HL-60 (cell line): ENCODE measurements at regions not wholly inside any gene's neighbourhood (a gene's known extent, or its start where the extent isn't known, plus 50 kb on each side); places are given as distances from the start of the nearest gene placed in this dataset.
A peak's percentile ranks its signal among the peaks of the same experiment; 100 is the strongest.

ENCODE experiments used
- DNase-seq, 2 experiments: peaks; one replicate each; pipeline ENCODE4 v3.0.0-alpha.2; 2010 to 2020; ENCODE audit warnings: low read depth in 1 of 2, low spot score in 1 of 2
- H3K27ac ChIP-seq: fragments of 250-450 bp; sonication (Bioruptor Pico); replicated peaks from 2 replicates; pipeline ENCODE4 v1.5.1; 2020; ENCODE audit warnings: mild to moderate bottlenecking, moderate library complexity
- H3K27me3 ChIP-seq: fragments of 250-450 bp; sonication (Bioruptor Pico); 2 replicates; pipeline ENCODE4 v1.5.1; 2021; ENCODE audit warnings: mild to moderate bottlenecking, moderate library complexity; ENCODE audit not compliant: insufficient read depth, poor library complexity, severe bottlenecking
- H3K4me3 ChIP-seq: replicated peaks from 2 replicates; pipeline ENCODE4 v1.5.1; 2011; ENCODE audit warnings: mild to moderate bottlenecking, control low read depth, low read length; ENCODE audit not compliant: insufficient read depth
- GABPA ChIP-seq: IDR thresholded peaks from 2 replicates; pipeline ENCODE4 v1.6.1; 2012; ENCODE audit warnings: low read depth
- POLR2AphosphoS5 ChIP-seq: IDR thresholded peaks from 2 replicates; pipeline ENCODE4 v1.6.1; 2012; ENCODE audit warnings: low read depth
- SPI1 ChIP-seq: IDR thresholded peaks from 2 replicates; pipeline ENCODE4 v1.6.1; 2012; ENCODE audit warnings: low read depth, mild to moderate bottlenecking, borderline replicate concordance
- TF ChIP-seq, protein P1 (sequence below): IDR thresholded peaks from 2 replicates; pipeline ENCODE4 v1.6.1; 2012; ENCODE audit warnings: low read depth; ENCODE audit not compliant: insufficient replicate concordance
- TF ChIP-seq, protein P2 (sequence below): IDR thresholded peaks from one replicate; pipeline ENCODE4 v1.5.1; 2011; ENCODE audit warnings: low read length, control low read depth, inconsistent platforms; ENCODE audit not compliant: insufficient read depth

DNA sequence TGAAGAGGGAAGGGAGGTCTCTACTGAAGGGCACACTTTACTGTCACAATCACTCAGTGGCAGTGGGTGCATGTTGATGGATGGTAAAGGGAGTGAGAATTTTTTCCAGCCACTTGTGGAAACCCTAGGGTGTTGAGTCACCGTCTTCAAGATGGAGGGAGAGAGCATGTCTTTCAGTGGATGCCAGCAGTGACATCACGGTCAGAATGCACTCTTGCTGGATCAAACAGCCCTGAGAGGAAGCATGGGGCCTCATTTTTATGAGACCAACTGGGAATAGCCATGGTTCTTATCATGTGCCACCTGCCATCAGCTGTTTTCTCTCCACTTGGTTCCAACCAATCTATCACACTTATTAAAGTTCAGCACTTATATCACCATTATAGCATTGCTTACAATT, 182.5 kb downstream of the KCNRG start:
- Histone ChIP-seq H3K27me3 (no peaks in the 10 kb centered on the region), H3K27ac (no peak overlapping the region), H3K4me3 (no peak overlapping the region)
- DNase-seq, result no peak
- no peak for TF ChIP-seq GABPA
- TF ChIP-seq, protein P1, sequence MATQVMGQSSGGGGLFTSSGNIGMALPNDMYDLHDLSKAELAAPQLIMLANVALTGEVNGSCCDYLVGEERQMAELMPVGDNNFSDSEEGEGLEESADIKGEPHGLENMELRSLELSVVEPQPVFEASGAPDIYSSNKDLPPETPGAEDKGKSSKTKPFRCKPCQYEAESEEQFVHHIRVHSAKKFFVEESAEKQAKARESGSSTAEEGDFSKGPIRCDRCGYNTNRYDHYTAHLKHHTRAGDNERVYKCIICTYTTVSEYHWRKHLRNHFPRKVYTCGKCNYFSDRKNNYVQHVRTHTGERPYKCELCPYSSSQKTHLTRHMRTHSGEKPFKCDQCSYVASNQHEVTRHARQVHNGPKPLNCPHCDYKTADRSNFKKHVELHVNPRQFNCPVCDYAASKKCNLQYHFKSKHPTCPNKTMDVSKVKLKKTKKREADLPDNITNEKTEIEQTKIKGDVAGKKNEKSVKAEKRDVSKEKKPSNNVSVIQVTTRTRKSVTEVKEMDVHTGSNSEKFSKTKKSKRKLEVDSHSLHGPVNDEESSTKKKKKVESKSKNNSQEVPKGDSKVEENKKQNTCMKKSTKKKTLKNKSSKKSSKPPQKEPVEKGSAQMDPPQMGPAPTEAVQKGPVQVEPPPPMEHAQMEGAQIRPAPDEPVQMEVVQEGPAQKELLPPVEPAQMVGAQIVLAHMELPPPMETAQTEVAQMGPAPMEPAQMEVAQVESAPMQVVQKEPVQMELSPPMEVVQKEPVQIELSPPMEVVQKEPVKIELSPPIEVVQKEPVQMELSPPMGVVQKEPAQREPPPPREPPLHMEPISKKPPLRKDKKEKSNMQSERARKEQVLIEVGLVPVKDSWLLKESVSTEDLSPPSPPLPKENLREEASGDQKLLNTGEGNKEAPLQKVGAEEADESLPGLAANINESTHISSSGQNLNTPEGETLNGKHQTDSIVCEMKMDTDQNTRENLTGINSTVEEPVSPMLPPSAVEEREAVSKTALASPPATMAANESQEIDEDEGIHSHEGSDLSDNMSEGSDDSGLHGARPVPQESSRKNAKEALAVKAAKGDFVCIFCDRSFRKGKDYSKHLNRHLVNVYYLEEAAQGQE, result no peak
- TF ChIP-seq, protein P2, sequence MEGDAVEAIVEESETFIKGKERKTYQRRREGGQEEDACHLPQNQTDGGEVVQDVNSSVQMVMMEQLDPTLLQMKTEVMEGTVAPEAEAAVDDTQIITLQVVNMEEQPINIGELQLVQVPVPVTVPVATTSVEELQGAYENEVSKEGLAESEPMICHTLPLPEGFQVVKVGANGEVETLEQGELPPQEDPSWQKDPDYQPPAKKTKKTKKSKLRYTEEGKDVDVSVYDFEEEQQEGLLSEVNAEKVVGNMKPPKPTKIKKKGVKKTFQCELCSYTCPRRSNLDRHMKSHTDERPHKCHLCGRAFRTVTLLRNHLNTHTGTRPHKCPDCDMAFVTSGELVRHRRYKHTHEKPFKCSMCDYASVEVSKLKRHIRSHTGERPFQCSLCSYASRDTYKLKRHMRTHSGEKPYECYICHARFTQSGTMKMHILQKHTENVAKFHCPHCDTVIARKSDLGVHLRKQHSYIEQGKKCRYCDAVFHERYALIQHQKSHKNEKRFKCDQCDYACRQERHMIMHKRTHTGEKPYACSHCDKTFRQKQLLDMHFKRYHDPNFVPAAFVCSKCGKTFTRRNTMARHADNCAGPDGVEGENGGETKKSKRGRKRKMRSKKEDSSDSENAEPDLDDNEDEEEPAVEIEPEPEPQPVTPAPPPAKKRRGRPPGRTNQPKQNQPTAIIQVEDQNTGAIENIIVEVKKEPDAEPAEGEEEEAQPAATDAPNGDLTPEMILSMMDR, result no peak
- TF ChIP-seq SPI1, result no peak
- TF ChIP-seq POLR2AphosphoS5, result no peak

DNA sequence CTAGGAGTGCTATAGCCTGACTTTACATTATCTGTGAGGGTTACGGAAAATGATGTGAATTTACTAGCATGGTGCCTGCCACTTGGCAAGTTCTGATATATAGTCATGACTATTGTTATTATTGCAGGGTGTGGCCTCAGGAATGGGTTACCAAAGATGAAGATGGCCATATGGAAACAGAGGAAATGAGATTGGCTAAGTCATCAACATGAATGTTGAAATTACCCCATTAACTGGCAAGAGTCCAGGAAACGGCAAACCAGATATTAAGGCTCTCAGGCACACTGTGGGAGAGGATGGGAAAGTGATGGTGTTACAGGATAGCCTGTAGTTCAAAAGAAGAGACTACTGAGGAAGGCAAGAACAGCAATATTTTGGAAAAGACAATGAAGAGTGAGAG, 183.3 kb downstream of the KCNRG start:
- H3K27me3 ChIP-seq, result no peaks in the 10 kb centered on the region
- DNase-seq, result peak; percentile 73 to 80
- H3K4me3 ChIP-seq, result no peak overlapping the region
- no peak overlapping the region for H3K27ac ChIP-seq
- peak; percentile 39; the same call in 1 of the 2 replicates for TF ChIP-seq POLR2AphosphoS5
- TF ChIP-seq SPI1, result no peak

DNA sequence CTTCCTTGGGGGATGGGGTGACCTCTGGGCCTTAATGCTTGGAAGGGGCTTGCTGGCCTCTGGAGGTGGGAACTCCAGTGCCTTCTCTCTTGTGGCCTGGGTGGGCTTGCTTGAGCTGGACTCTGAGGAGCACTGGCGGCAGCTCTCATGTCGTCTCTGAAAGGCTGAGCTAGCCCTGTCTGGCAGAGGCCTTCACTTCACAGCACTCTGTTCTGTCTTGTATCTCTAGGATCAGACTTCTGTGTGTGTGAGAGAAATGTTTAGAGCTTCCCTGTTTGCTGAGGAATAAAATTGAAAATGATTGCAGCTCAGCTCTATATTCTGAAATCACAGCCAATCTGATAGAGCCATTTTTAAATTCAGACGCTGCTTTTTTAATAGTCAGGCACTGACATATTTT, 185.3 kb downstream of the KCNRG start:
- no peak for DNase-seq
- Histone ChIP-seq H3K27ac (no peak overlapping the region), H3K27me3 (no peaks in the 10 kb centered on the region), H3K4me3 (no peak overlapping the region)
- TF ChIP-seq POLR2AphosphoS5, result no peak
- TF ChIP-seq, protein P2, result no peak
- no peak for TF ChIP-seq SPI1
- TF ChIP-seq, protein P1, result no peak
- no peak for TF ChIP-seq GABPA

DNA sequence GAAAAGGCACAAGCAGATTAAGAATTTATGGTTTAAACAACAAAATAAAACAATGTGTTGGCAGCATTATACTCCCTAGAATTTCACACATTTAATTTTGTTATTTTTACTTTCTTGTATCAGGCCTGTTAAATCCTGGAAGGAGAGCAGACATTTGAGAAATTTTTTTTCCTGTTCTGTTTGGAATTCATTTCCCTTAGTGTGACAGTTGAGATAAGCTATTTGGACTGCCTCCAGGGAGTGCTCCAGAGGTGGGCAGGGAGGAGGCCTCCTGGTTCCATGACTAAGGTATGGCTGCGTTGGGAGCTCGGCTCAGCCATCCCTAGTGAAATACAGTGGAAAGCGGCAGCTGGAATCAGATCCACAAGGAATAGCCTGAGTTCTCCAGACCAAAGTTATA, 185.7 kb downstream of the KCNRG start:
- Histone ChIP-seq H3K4me3 (no peak overlapping the region), H3K27ac (no peak overlapping the region), H3K27me3 (no peaks in the 10 kb centered on the region)
- TF ChIP-seq GABPA (no peak), POLR2AphosphoS5 (no peak), SPI1 (no peak)
- TF ChIP-seq, protein P1, result no peak
- TF ChIP-seq, protein P2, result no peak
- no peak for DNase-seq
